A549 (cell line): ENCODE measurements at regions not wholly inside any gene's neighbourhood (a gene's known extent, or its start where the extent isn't known, plus 50 kb on each side); places are given as distances from the start of the nearest gene placed in this dataset.

Experiments used
- EP300 ChIP-seq, 2 experiments: fragments of >200 bp; sonication (Bioruptor Twin); formaldehyde crosslinking; IDR thresholded peaks; 2 replicates in 1 of 2; 3 replicates in 1 of 2; pipeline ENCODE4 v1.6.1; 2016 to 2017
- HDAC2 ChIP-seq: fragments of 200-600 bp; sonication (generic); IDR thresholded peaks from 2 replicates; pipeline ENCODE4 v1.6.1; 2016
- JUN ChIP-seq, 2 experiments: fragments of >200 bp; sonication (Bioruptor Twin); formaldehyde crosslinking; IDR thresholded peaks; 2 replicates in 1 of 2; 3 replicates in 1 of 2; pipeline ENCODE4 v1.6.1; 2016 to 2017
- POLR2A ChIP-seq: IDR thresholded peaks from 2 replicates; pipeline ENCODE4 v1.6.1; 2012; ENCODE audit warnings: mild to moderate bottlenecking, low read length

- TF ChIP-seq POLR2A (no peak), HDAC2 (no peak), EP300 (IDR thresholded peaks at IDR 0.05) (no peak), JUN (IDR thresholded peaks at IDR 0.05) (no peak)
These were observed 72.1 kb upstream of the CAB39 start for GRCh38 chr2:230640540-230641011.
